Heart right ventricle (tissue), 16 donors: ENCODE measurements at regions not wholly inside any gene's neighbourhood (a gene's known extent, or its start where the extent isn't known, plus 50 kb on each side); places are given as distances from the start of the nearest gene placed in this dataset.

ENCODE experiments used
- ATAC-seq, 8 donors: fragments of 200-7000 bp; cut with Tn5 transposase; one replicate each; pipeline ENCODE4 v1.9.1; 2020; ENCODE audit warnings: mild to moderate bottlenecking in 8 of 8, moderate library complexity in 8 of 8, moderate number of reproducible peaks in 1 of 8
- DNase-seq, 2 donors: peaks; one replicate each; pipeline ENCODE4 v3.0.0-alpha.2; 2020
- H3K27ac ChIP-seq, 10 donors: fragments of 200-600 bp; sonication (generic) in 2 of 10; one replicate each; pipeline versions ENCODE4 v1.5.0 to v1.8.0; 2020 to 2022; ENCODE audit warnings: mild to moderate bottlenecking in 3 of 10
- H3K27me3 ChIP-seq, 7 donors: fragments of 200-600 bp; one replicate each; pipeline ENCODE4 v1.8.0; 2021 to 2022; ENCODE audit warnings: mild to moderate bottlenecking in 2 of 7
- H3K36me3 ChIP-seq, 9 donors: fragments of 200-600 bp; sonication (generic) in 1 of 9; one replicate each; pipeline versions ENCODE4 v1.5.0 to v1.8.0; 2020 to 2022; ENCODE audit warnings: mild to moderate bottlenecking in 2 of 9
- H3K4me1 ChIP-seq, 9 donors: fragments of 200-600 bp; sonication (generic) in 1 of 9; one replicate each; pipeline versions ENCODE4 v1.5.0 to v1.8.0; 2020 to 2022; ENCODE audit warnings: mild to moderate bottlenecking in 4 of 9
- H3K4me3 ChIP-seq, 10 donors: fragments of 200-600 bp; sonication (generic) in 2 of 10; one replicate each; pipeline versions ENCODE4 v1.5.0 to v1.8.0; 2020 to 2022; ENCODE audit warnings: mild to moderate bottlenecking in 7 of 10, moderate library complexity in 2 of 10
- H3K9me3 ChIP-seq, 11 donors: fragments of 200-600 bp in 10 of 11; sonication (generic) in 2 of 11; one replicate each; pipeline versions ENCODE4 v1.5.0 to v1.8.0; 2013 to 2022; ENCODE audit warnings: mild to moderate bottlenecking in 2 of 11, control low read depth in 1 of 11, moderate library complexity in 1 of 11
- CTCF ChIP-seq, 9 donors: fragments of 200-600 bp; sonication (generic) in 2 of 9; IDR thresholded peaks; one replicate each; pipeline versions ENCODE4 v1.5.0 to v1.8.0; 2021 to 2022; ENCODE audit warnings: antibody characterized with exemption in 9 of 9, mild to moderate bottlenecking in 5 of 9, moderate library complexity in 1 of 9
- WGBS, 2 donors: extraction: QIAGEN DNeasy Blood & Tissue Kit; methylation state at CpG; one replicate each; pipeline ENCODE4 v1.1.7; 2013; ENCODE audit warnings: inconsistent platforms in 1 of 2; 5-methylcytosine and 5-hydroxymethylcytosine counted together
- intact Hi-C, 10 donors: fragments of 100-400 bp; cut with DNase I; formaldehyde crosslinking; loops; one replicate each; pipeline versions ENCODE4 v1.11.1 to v1.14.2; 2022
- donor health status: Arrhythmogenic right ventricular cardiomyopathy.
- donor health status: ischemic (EF 13 %, LVEDD 7.1; RV severe dilation, severe dysfunction).
- donor health status: healthy with polysubstance abuse.
- donor health status: DM: no; HTN: yes; CAD: no.
- donor health status: DM: no; HTN: no; CAD: no.
- donor health status: ischemic (EF 25% LVEDD 6.9; RV normal size, moderate dysfunction).
- donor health status: ischemic (EF 25% LVEDD 5.7; RV mildly dilated, moderate dysfunction).
- donor health status: healthy.
- donor health status: DM: yes; HTN: yes; CAD: no.
- donor health status: Ischemic cardiomyopathy.
- donor health status: ischemic (EF 35%, LVEDD 5.7; RV mildly dilated, moderate dysfunction).
- donor health status: nonischemic (EF 11% LVEDD 7.7; RV severe dilation, severe dysfunction).
- donor health status: DM: yes; HTN: yes; CAD: no.
- donor health status: PGD.
- donor health status: ischemic (EF 29% LVEDD 5.4; RV normal size, mild dysfunction).
- donor health status: nonischemic (EF 23%, LVEDD 6.1; RV moderate dilation, normal function).

GRCh38 chr3:72319194-72320094 is 528.8 kb downstream of the SHQ1 start:
- Histone ChIP-seq H3K4me3 (no peak overlapping the region), H3K27ac (peak overlapping the region; percentile 2 to 79 (median 65)), H3K4me1 (peaks cover 12 to 44% (median 22%) of the 10 kb centered on the region in 9 donors), H3K9me3 (no peaks in the 10 kb centered on the region), H3K36me3 (no peaks in the 10 kb centered on the region), H3K27me3 (no peaks in the 10 kb centered on the region)
- DNase-seq (no peak), ATAC-seq (peak in 1 of 8 donors; percentile 2)
- WGBS, 2 donors, result 75 to 78% methylated on average over 6 of the region's 6 CpGs
- intact Hi-C loops, result loop anchor here in 1 of 10 donors (10.0 kb wide), 1 partner anchor 125 kb away; the partner anchor contains the start of gene RYBP
- no peak for TF ChIP-seq CTCF (IDR thresholded peaks at IDR 0.05)

DNA sequence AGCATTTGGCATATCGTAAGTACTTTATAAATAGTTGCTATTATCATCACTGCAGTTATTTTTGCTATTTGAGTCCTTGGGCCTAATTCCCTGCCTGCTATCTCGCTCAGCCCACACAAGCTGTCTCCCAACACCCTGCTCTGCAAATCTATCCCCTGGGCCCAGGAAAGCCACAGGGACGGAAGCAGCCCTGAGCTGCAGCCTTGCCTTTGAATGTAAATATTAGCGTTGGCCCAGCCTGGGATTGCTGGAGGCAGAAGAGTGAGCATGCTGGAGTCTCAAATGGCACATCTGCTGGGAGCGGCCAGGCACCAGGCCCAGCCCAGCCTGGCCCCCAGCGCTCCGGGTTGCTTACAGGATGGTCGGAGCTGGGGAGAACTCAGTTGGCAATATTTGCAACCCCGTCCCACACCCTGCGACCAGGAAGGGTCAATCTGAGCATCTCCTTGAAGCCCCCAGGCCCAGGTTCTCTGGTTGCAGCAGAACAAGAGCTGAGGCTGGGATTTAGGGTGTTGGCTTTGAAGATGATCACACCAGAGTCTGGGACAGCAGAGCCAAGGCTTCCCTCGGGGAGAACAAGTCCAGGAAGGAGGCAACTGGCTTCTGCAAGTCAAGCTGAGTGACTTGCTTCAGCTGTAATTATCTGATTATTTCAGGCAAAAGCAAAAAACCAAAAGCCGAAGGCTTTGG is 529.6 kb downstream of the SHQ1 start:
- TF ChIP-seq CTCF (IDR thresholded peaks at IDR 0.05), result no peak
- Histone ChIP-seq H3K4me1 (peaks cover 12 to 44% (median 22%) of the 10 kb centered on the region in 9 donors), H3K4me3 (no peak overlapping the region), H3K27me3 (no peaks in the 10 kb centered on the region), H3K27ac (peak overlapping the region; percentile 10 to 79 (median 65)), H3K36me3 (no peaks in the 10 kb centered on the region), H3K9me3 (no peaks in the 10 kb centered on the region)
- 44 to 52% methylated on average over 12 of the region's 12 CpGs for WGBS, 2 donors
- intact Hi-C loops, result loop anchor here in 1 of 10 donors (10.0 kb wide), 1 partner anchor 126 kb away; the partner anchor contains the start of gene RYBP
- DNase-seq (peak in 1 of 2 donors; percentile 33), ATAC-seq (peak; percentile 60 to 91 (median 78))

- peak in 5 of 8 donors; percentile 26 to 58 (median 46) for ATAC-seq
- 61 to 69% methylated on average over 7 of the region's 7 CpGs for WGBS, 2 donors
Observed at GRCh38 chr3:72317491-72317890, 530.8 kb downstream of the SHQ1 start.

More at GRCh38 chr3:72317491-72317890, 530.8 kb downstream of the SHQ1 start:
- Histone ChIP-seq H3K27ac (peak overlapping the region in 5 of 10 donors; percentile 39 to 79 (median 62)), H3K9me3 (no peaks in the 10 kb centered on the region), H3K36me3 (no peaks in the 10 kb centered on the region), H3K4me3 (no peak overlapping the region), H3K27me3 (no peaks in the 10 kb centered on the region), H3K4me1 (peaks cover 12 to 44% (median 22%) of the 10 kb centered on the region in 9 donors)
- no peak for TF ChIP-seq CTCF (IDR thresholded peaks at IDR 0.05)
- no peak for DNase-seq
- intact Hi-C loops, result loop anchor here in 1 of 10 donors (10.0 kb wide), 1 partner anchor 127 kb away; the partner anchor contains the start of gene RYBP
